HEK293T (cell line): ENCODE measurements at regions not wholly inside any gene's neighbourhood (a gene's known extent, or its start where the extent isn't known, plus 50 kb on each side); places are given as distances from the start of the nearest gene placed in this dataset.

ENCODE experiments used
- CTCF ChIA-PET: fragments of 350-600 bp; formaldehyde crosslinking; extraction: SDS; loops from one replicate; lab custom pipeline; 2021; ENCODE audit warnings: antibody characterized with exemption, inconsistent platforms; lab: Yijun Ruan, JAX
- POLR2A ChIA-PET: fragments of 350-600 bp; formaldehyde crosslinking; extraction: SDS; loops from one replicate; lab custom pipeline; 2020; ENCODE audit warnings: antibody characterized with exemption, inconsistent platforms; lab: Yijun Ruan, JAX
- DNase-seq: peaks from one replicate; pipeline ENCODE4 v3.0.0; 2012; ENCODE audit warnings: mixed read lengths; ENCODE audit errors: extremely low spot score
- ARNT ChIP-seq: fragments of 450-650 bp; IDR thresholded peaks from 2 replicates; pipeline ENCODE4 v1.6.1; 2017; ENCODE audit warnings: mild to moderate bottlenecking
- BHLHE40 ChIP-seq: fragments of 450-650 bp; IDR thresholded peaks from 2 replicates; pipeline ENCODE4 v1.6.1; 2016; ENCODE audit warnings: mild to moderate bottlenecking, moderate library complexity, borderline replicate concordance
- CTBP1 ChIP-seq: fragments of 450-650 bp; IDR thresholded peaks from 2 replicates; pipeline ENCODE4 v1.6.1; 2016; ENCODE audit warnings: borderline replicate concordance
- ELF4 ChIP-seq: fragments of 450-650 bp; IDR thresholded peaks from 2 replicates; pipeline ENCODE4 v1.6.1; 2017; ENCODE audit warnings: antibody characterized with exemption
- FOXA1 ChIP-seq: fragments of 450-650 bp; IDR thresholded peaks from 2 replicates; pipeline ENCODE4 v1.6.1; 2016; ENCODE audit warnings: mild to moderate bottlenecking
- FOXK2 ChIP-seq: fragments of 450-650 bp; IDR thresholded peaks from 2 replicates; pipeline ENCODE4 v1.6.1; 2016; ENCODE audit warnings: mild to moderate bottlenecking
- FOXM1 ChIP-seq: fragments of 450-650 bp; IDR thresholded peaks from 2 replicates; pipeline ENCODE4 v1.6.1; 2017; ENCODE audit warnings: mild to moderate bottlenecking, borderline replicate concordance
- HDGF ChIP-seq: fragments of 450-650 bp; IDR thresholded peaks from 2 replicates; pipeline ENCODE4 v1.6.1; 2017; ENCODE audit warnings: antibody characterized with exemption, borderline replicate concordance
- L3MBTL2 ChIP-seq: fragments of 450-650 bp; conservative IDR thresholded peaks from 2 replicates; pipeline ENCODE4 v1.6.1; 2016; ENCODE audit warnings: mild to moderate bottlenecking
- LEF1 ChIP-seq: fragments of 450-650 bp; IDR thresholded peaks from 2 replicates; pipeline ENCODE4 v1.6.1; 2017; ENCODE audit warnings: mild to moderate bottlenecking, borderline replicate concordance
- NFRKB ChIP-seq: fragments of 450-650 bp; IDR thresholded peaks from 2 replicates; pipeline ENCODE4 v1.6.1; 2016; ENCODE audit warnings: mild to moderate bottlenecking, moderate library complexity
- PKNOX1 ChIP-seq: fragments of 450-650 bp; IDR thresholded peaks from 2 replicates; pipeline ENCODE4 v1.6.1; 2016
- SP1 ChIP-seq: fragments of 450-650 bp; IDR thresholded peaks from 2 replicates; pipeline ENCODE4 v1.6.1; 2017
- SUZ12 ChIP-seq: fragments of 450-650 bp; IDR thresholded peaks from 2 replicates; pipeline ENCODE4 v1.6.1; 2016; ENCODE audit warnings: mild to moderate bottlenecking
- TARDBP ChIP-seq: fragments of 450-650 bp; IDR thresholded peaks from 2 replicates; pipeline ENCODE4 v1.6.1; 2016
- ZNF384 ChIP-seq: fragments of 450-650 bp; IDR thresholded peaks from 2 replicates; pipeline ENCODE4 v1.6.1; 2016

- ChIA-PET CTCF (no interaction called here), POLR2A (no interaction called here)
- TF ChIP-seq FOXA1, result no peak
- TF ChIP-seq FOXM1, result no peak
- TF ChIP-seq TARDBP, result no peak
- no peak for TF ChIP-seq BHLHE40
- TF ChIP-seq LEF1, result no peak
- TF ChIP-seq NFRKB, result no peak
- TF ChIP-seq L3MBTL2, result no peak
- TF ChIP-seq ARNT, result no peak
- no peak for TF ChIP-seq ZNF384
- TF ChIP-seq SUZ12, result no peak
- no peak for TF ChIP-seq HDGF
- TF ChIP-seq ELF4, result no peak
- no peak for TF ChIP-seq CTBP1
- no peak for TF ChIP-seq SP1
Observed at GRCh38 chrX:123085311-123085940, 98.7 kb upstream of the GRIA3 start.

GRCh38 chrX:123086768-123087167 is 97.3 kb upstream of the GRIA3 start:
- ChIA-PET CTCF (no interaction called here), POLR2A (no interaction called here)

More at GRCh38 chrX:123085311-123085940, 98.7 kb upstream of the GRIA3 start:
- no peak for DNase-seq

GRCh38 chrX:123087326-123087725 is 96.8 kb upstream of the GRIA3 start:
- POLR2A ChIA-PET, result no interaction called here
- CTCF ChIA-PET, result no interaction called here
- TF ChIP-seq NFRKB (no peak), LEF1 (no peak), TARDBP (no peak), FOXM1 (no peak), SUZ12 (no peak), PKNOX1 (no peak), ZNF384 (no peak), HDGF (no peak), L3MBTL2 (no peak), ARNT (no peak), CTBP1 (no peak), SP1 (no peak), ELF4 (no peak), FOXK2 (no peak), FOXA1 (no peak), BHLHE40 (no peak)
- no peak for DNase-seq

More at GRCh38 chrX:123086768-123087167, 97.3 kb upstream of the GRIA3 start:
- DNase-seq, result no peak
- no peak for TF ChIP-seq ELF4
- TF ChIP-seq CTBP1, result no peak
- no peak for TF ChIP-seq FOXM1
- TF ChIP-seq SP1, result no peak
- no peak for TF ChIP-seq FOXA1
- no peak for TF ChIP-seq L3MBTL2
- TF ChIP-seq ARNT, result no peak
- TF ChIP-seq LEF1, result no peak

GRCh38 chrX:123088331-123088730 is 95.7 kb upstream of the GRIA3 start:
- ChIA-PET POLR2A (no interaction called here), CTCF (no interaction called here)
- DNase-seq, result no peak
- no peak for TF ChIP-seq TARDBP
- TF ChIP-seq SUZ12, result no peak
- TF ChIP-seq NFRKB, result no peak
- TF ChIP-seq FOXK2, result no peak
- no peak for TF ChIP-seq ARNT
- no peak for TF ChIP-seq FOXA1
- TF ChIP-seq ZNF384, result no peak
- TF ChIP-seq HDGF, result no peak
- no peak for TF ChIP-seq BHLHE40
- no peak for TF ChIP-seq FOXM1
- TF ChIP-seq L3MBTL2, result no peak
- no peak for TF ChIP-seq PKNOX1
- no peak for TF ChIP-seq SP1
- no peak for TF ChIP-seq ELF4
- TF ChIP-seq LEF1, result no peak
- TF ChIP-seq CTBP1, result no peak

GRCh38 chrX:123088930-123089329 is 95.1 kb upstream of the GRIA3 start:
- ChIA-PET CTCF (no interaction called here), POLR2A (no interaction called here)
- TF ChIP-seq L3MBTL2 (no peak), LEF1 (no peak), HDGF (no peak), ZNF384 (no peak), SUZ12 (no peak), FOXK2 (no peak), ARNT (no peak), CTBP1 (no peak), FOXA1 (no peak), ELF4 (no peak), TARDBP (no peak), NFRKB (no peak), BHLHE40 (no peak), PKNOX1 (no peak), SP1 (no peak), FOXM1 (no peak)
- DNase-seq, result no peak

GRCh38 chrX:123093792-123094191 is 90.3 kb upstream of the GRIA3 start:
- CTCF ChIA-PET, result no interaction called here
- POLR2A ChIA-PET, result no interaction called here
- no peak for DNase-seq
- TF ChIP-seq BHLHE40, result no peak
- TF ChIP-seq L3MBTL2, result no peak
- TF ChIP-seq PKNOX1, result no peak
- no peak for TF ChIP-seq FOXA1
- TF ChIP-seq FOXM1, result no peak
- TF ChIP-seq HDGF, result no peak
- TF ChIP-seq SP1, result no peak
- no peak for TF ChIP-seq FOXK2
- no peak for TF ChIP-seq ELF4
- TF ChIP-seq LEF1, result no peak
- TF ChIP-seq CTBP1, result no peak
- TF ChIP-seq SUZ12, result no peak
- TF ChIP-seq TARDBP, result no peak
- no peak for TF ChIP-seq ZNF384
